Astrocyte (in vitro differentiated cells and primary cell): ENCODE measurements at regions not wholly inside any gene's neighbourhood (a gene's known extent, or its start where the extent isn't known, plus 50 kb on each side); places are given as distances from the start of the nearest gene placed in this dataset.

Source experiments
- DNase-seq: peaks from one replicate; pipeline ENCODE4 v3.0.0-alpha.2; 2010; ENCODE audit warnings: low read depth
- FAIRE-seq: peaks from 2 replicates; lab custom pipeline; 2011; peaks lifted over from hg19 to GRCh38; lab: Jason Lieb, UNC
- H2AFZ ChIP-seq: 2 replicates; pipeline ENCODE4 v1.6.0; 2012; ENCODE audit warnings: low read depth, low read length, inconsistent platforms
- H3K27ac ChIP-seq: 2 replicates; pipeline ENCODE4 v1.5.1; 2011; ENCODE audit warnings: low read depth, low read length, inconsistent platforms
- H3K27me3 ChIP-seq: 2 replicates; pipeline ENCODE4 v1.6.0; 2011; ENCODE audit warnings: low read length, inconsistent platforms; ENCODE audit not compliant: insufficient read depth
- H3K36me3 ChIP-seq: 2 replicates; pipeline ENCODE4 v1.5.1; 2011; ENCODE audit warnings: low read length, inconsistent platforms; ENCODE audit not compliant: insufficient read depth
- H3K4me1 ChIP-seq: 2 replicates; pipeline ENCODE4 v1.5.1; 2011; ENCODE audit warnings: low read length, inconsistent platforms; ENCODE audit not compliant: insufficient read depth
- H3K4me2 ChIP-seq: 2 replicates; pipeline ENCODE4 v1.6.0; 2012; ENCODE audit warnings: low read length, inconsistent platforms
- H3K4me3 ChIP-seq: 2 replicates; pipeline ENCODE4 v1.5.1; 2011; ENCODE audit warnings: low read depth, mild to moderate bottlenecking, low read length, inconsistent platforms; ENCODE audit not compliant: insufficient read depth
- H3K79me2 ChIP-seq: 2 replicates; pipeline ENCODE4 v1.6.0; 2012; ENCODE audit warnings: mild to moderate bottlenecking, low read length, inconsistent platforms; ENCODE audit not compliant: insufficient read depth
- H3K9ac ChIP-seq: 2 replicates; pipeline ENCODE4 v1.6.0; 2012; ENCODE audit warnings: mild to moderate bottlenecking, low read length, inconsistent platforms
- H3K9me3 ChIP-seq: 2 replicates; pipeline ENCODE4 v1.5.1; 2012; ENCODE audit warnings: low read depth, mild to moderate bottlenecking, low read length, inconsistent platforms; ENCODE audit not compliant: insufficient read depth
- H4K20me1 ChIP-seq: 2 replicates; pipeline ENCODE4 v1.6.0; 2012; ENCODE audit warnings: low read length, inconsistent platforms; ENCODE audit not compliant: insufficient read depth
- H3K27ac Mint-ChIP-seq: one replicate; pipeline ENCODE4 v1.8.0; 2021; ENCODE audit warnings: mild to moderate bottlenecking, mixed read lengths; ENCODE audit not compliant: unreplicated experiment
- H3K27me3 Mint-ChIP-seq: one replicate; pipeline ENCODE4 v1.8.0; 2021; ENCODE audit warnings: low read depth, mixed read lengths; ENCODE audit not compliant: unreplicated experiment
- H3K36me3 Mint-ChIP-seq: one replicate; pipeline ENCODE4 v1.8.0; 2021; ENCODE audit warnings: low read depth, mixed read lengths; ENCODE audit not compliant: unreplicated experiment
- H3K4me1 Mint-ChIP-seq: one replicate; pipeline ENCODE4 v1.8.0; 2021; ENCODE audit warnings: low read depth, mixed read lengths; ENCODE audit not compliant: unreplicated experiment
- H3K4me3 Mint-ChIP-seq: one replicate; pipeline ENCODE4 v1.8.0; 2021; ENCODE audit warnings: mild to moderate bottlenecking, moderate library complexity, mixed read lengths; ENCODE audit not compliant: unreplicated experiment
- H3K9me3 Mint-ChIP-seq: one replicate; pipeline ENCODE4 v1.8.0; 2021; ENCODE audit warnings: mild to moderate bottlenecking, mixed read lengths; ENCODE audit not compliant: unreplicated experiment
- CTCF ChIP-seq: IDR thresholded peaks from 2 replicates; pipeline ENCODE4 v1.5.1; 2011; ENCODE audit warnings: low read depth, mild to moderate bottlenecking, inconsistent platforms, low read length, moderate library complexity; ENCODE audit not compliant: insufficient read depth
- EZH2 ChIP-seq: IDR thresholded peaks from 2 replicates; pipeline ENCODE4 v1.6.1; 2012; ENCODE audit warnings: mild to moderate bottlenecking, low read length, inconsistent platforms; ENCODE audit not compliant: insufficient read depth

GRCh38 chr5:91541696-91542095 lies 158.6 kb upstream of the ARRDC3 start:
- no peaks in the 10 kb centered on the region for H3K4me1 Mint-ChIP-seq
- H3K4me1 ChIP-seq, result no peaks in the 10 kb centered on the region
- H3K27ac ChIP-seq, result no peak overlapping the region

GRCh38 chr5:91538179-91538578 lies 155.1 kb upstream of the ARRDC3 start:
- no peaks in the 10 kb centered on the region for H4K20me1 ChIP-seq
- Mint-ChIP-seq H3K27me3 (no peaks in the 10 kb centered on the region), H3K27ac (no peak overlapping the region), H3K4me1 (no peaks in the 10 kb centered on the region), H3K4me3 (no peak overlapping the region), H3K36me3 (no peaks in the 10 kb centered on the region), H3K9me3 (no peaks in the 10 kb centered on the region)
- no peak overlapping the region for H3K27ac ChIP-seq
- no peak overlapping the region for H3K4me2 ChIP-seq
- no peak for FAIRE-seq
- H2AFZ ChIP-seq, result no peak overlapping the region
- no peaks in the 10 kb centered on the region for H3K27me3 ChIP-seq
- no peaks in the 10 kb centered on the region for H3K36me3 ChIP-seq
- H3K4me3 ChIP-seq, result no peak overlapping the region
- no peaks in the 10 kb centered on the region for H3K79me2 ChIP-seq
- TF ChIP-seq EZH2 (no peak), CTCF (no peak)
- no peaks in the 10 kb centered on the region for H3K9me3 ChIP-seq
- DNase-seq, result no peak
- H3K9ac ChIP-seq, result no peak overlapping the region
- H3K4me1 ChIP-seq, result no peaks in the 10 kb centered on the region

More at GRCh38 chr5:91541696-91542095, 158.6 kb upstream of the ARRDC3 start:
- FAIRE-seq, result no peak
- Histone ChIP-seq H3K4me2 (no peak overlapping the region), H3K79me2 (no peaks in the 10 kb centered on the region), H3K9me3 (no peaks in the 10 kb centered on the region), H3K27me3 (no peaks in the 10 kb centered on the region), H3K4me3 (no peak overlapping the region), H2AFZ (no peak overlapping the region), H4K20me1 (no peaks in the 10 kb centered on the region), H3K36me3 (no peaks in the 10 kb centered on the region), H3K9ac (no peak overlapping the region)
- no peak for TF ChIP-seq CTCF
- no peak for TF ChIP-seq EZH2
- Mint-ChIP-seq H3K27ac (no peak overlapping the region), H3K27me3 (no peaks in the 10 kb centered on the region), H3K36me3 (no peaks in the 10 kb centered on the region), H3K4me3 (no peak overlapping the region), H3K9me3 (no peaks in the 10 kb centered on the region)
- DNase-seq, result peak; percentile 53

- H3K4me3 ChIP-seq, result no peak overlapping the region
- no peak overlapping the region for H3K4me3 Mint-ChIP-seq
- no peak for FAIRE-seq
- no peaks in the 10 kb centered on the region for H3K9me3 ChIP-seq
- no peaks in the 10 kb centered on the region for H3K4me1 ChIP-seq
- no peaks in the 10 kb centered on the region for H3K36me3 Mint-ChIP-seq
- no peaks in the 10 kb centered on the region for H4K20me1 ChIP-seq
- no peak overlapping the region for H2AFZ ChIP-seq
- H3K9me3 Mint-ChIP-seq, result no peaks in the 10 kb centered on the region
- no peak overlapping the region for H3K27ac Mint-ChIP-seq
- H3K27ac ChIP-seq, result no peak overlapping the region
- no peaks in the 10 kb centered on the region for H3K27me3 Mint-ChIP-seq
- H3K9ac ChIP-seq, result no peak overlapping the region
- no peaks in the 10 kb centered on the region for H3K27me3 ChIP-seq
- no peaks in the 10 kb centered on the region for H3K36me3 ChIP-seq
- H3K79me2 ChIP-seq, result no peaks in the 10 kb centered on the region
- H3K4me1 Mint-ChIP-seq, result no peaks in the 10 kb centered on the region
- TF ChIP-seq EZH2, result no peak
- no peak for TF ChIP-seq CTCF
- no peak for DNase-seq
- H3K4me2 ChIP-seq, result no peak overlapping the region
Observed at GRCh38 chr5:91535499-91535898, 152.4 kb upstream of the ARRDC3 start.
